ENCODE measurements at regions not wholly inside any gene's neighbourhood (a gene's known extent, or its start where the extent isn't known, plus 50 kb on each side); places are given as distances from the start of the nearest gene placed in this dataset. TPM values are rescaled to one million over a fixed set of nuclear protein-coding genes. Genes with fewer than 3 reads are reported as not detected.

GRCh38 chr20:61192337-61192950 is 59.6 kb upstream of the CDH4 start:
- Histone ChIP-seq H3K4me3 (ENCODE audit: low read length) (no peak overlapping the region), H3K27me3 (ENCODE audit: control insufficient read depth, insufficient read depth, low read length) (no peaks in the 10 kb centered on the region), H3K36me3 (ENCODE audit: insufficient read depth, low read length) (no peaks in the 10 kb centered on the region), H3K9me3 (replicated peaks; ENCODE audit: low read length) (no peaks in the 10 kb centered on the region), H3K9ac (ENCODE audit: low read depth, low read length) (no peak overlapping the region), H3K4me2 (ENCODE audit: low read length) (no peak overlapping the region), H3K4me1 (ENCODE audit: control insufficient read depth, insufficient read depth, low read length) (peaks cover 7% of the 10 kb centered on the region)

GRCh38 chr20:61193164-61193563 is 58.9 kb upstream of the CDH4 start:
- Histone ChIP-seq H3K4me3 (ENCODE audit: low read length) (no peak overlapping the region), H3K27me3 (ENCODE audit: control insufficient read depth, insufficient read depth, low read length) (no peaks in the 10 kb centered on the region), H3K4me1 (ENCODE audit: control insufficient read depth, insufficient read depth, low read length) (peaks cover under 1% of the 10 kb centered on the region), H3K9ac (ENCODE audit: low read depth, low read length) (no peak overlapping the region), H3K9me3 (replicated peaks; ENCODE audit: low read length) (no peaks in the 10 kb centered on the region), H3K36me3 (ENCODE audit: insufficient read depth, low read length) (no peaks in the 10 kb centered on the region), H3K4me2 (ENCODE audit: low read length) (no peak overlapping the region)

Small RNA genes lying in the stretch of these regions (small RNA-seq; reads per million reads assigned to genes)
- gene MIR4533: not detected
- not detected for gene MIR548AG2
- not detected for gene MIR646
